ENCODE measurements at regions not wholly inside any gene's neighbourhood (a gene's known extent, or its start where the extent isn't known, plus 50 kb on each side); places are given as distances from the start of the nearest gene placed in this dataset.
"Not testable (repeated sequence)": the region's sequence is repeated elsewhere in the genome, so short reads cannot be mapped to it uniquely, and the experiment has no call there.

DNA sequence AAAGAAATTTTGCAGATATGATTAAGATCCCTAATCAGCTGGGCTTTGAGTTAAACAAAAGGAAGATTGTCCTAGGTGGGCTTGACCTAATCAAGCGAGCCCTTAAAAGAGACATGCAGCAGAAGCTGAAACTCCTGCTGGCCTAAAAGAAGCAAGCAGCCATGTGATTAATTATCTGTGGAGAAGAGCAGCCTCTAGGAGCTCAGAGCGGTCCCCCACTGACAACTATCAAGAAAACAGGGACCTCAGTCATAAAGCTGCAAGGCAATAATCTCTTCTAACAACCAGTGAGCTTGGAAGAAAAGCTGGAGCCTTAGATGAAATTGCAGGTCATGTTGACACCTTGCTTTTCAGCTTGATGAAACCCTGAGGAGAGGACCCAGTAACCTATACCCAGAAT is 288.9 kb upstream of the CLEC14A start:
- TF ChIP-seq, protein P1, sequence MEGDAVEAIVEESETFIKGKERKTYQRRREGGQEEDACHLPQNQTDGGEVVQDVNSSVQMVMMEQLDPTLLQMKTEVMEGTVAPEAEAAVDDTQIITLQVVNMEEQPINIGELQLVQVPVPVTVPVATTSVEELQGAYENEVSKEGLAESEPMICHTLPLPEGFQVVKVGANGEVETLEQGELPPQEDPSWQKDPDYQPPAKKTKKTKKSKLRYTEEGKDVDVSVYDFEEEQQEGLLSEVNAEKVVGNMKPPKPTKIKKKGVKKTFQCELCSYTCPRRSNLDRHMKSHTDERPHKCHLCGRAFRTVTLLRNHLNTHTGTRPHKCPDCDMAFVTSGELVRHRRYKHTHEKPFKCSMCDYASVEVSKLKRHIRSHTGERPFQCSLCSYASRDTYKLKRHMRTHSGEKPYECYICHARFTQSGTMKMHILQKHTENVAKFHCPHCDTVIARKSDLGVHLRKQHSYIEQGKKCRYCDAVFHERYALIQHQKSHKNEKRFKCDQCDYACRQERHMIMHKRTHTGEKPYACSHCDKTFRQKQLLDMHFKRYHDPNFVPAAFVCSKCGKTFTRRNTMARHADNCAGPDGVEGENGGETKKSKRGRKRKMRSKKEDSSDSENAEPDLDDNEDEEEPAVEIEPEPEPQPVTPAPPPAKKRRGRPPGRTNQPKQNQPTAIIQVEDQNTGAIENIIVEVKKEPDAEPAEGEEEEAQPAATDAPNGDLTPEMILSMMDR (IDR thresholded peaks at IDR 0.05; ENCODE audit: low read depth, low read length, missing control alignments), result no peak
- in situ Hi-C loops (cut with HindIII; ENCODE audit: low sequenced_read_pairs), result no loop called here
- no peak overlapping the region for H3K4me3 ChIP-seq (ENCODE audit: low read depth, low read length)
- no peak for DNase-seq (ENCODE audit: low read depth)

- H3K4me3 ChIP-seq (ENCODE audit: low read depth, low read length); DNase-seq (ENCODE audit: low read depth); in situ Hi-C loops (cut with HindIII; ENCODE audit: low sequenced_read_pairs): not testable (repeated sequence)
Observed at GRCh38 chr14:38543851-38544250, 288.0 kb upstream of the CLEC14A start.

- H3K4me3 ChIP-seq (ENCODE audit: low read depth, low read length); DNase-seq (ENCODE audit: low read depth); in situ Hi-C loops (cut with HindIII; ENCODE audit: low sequenced_read_pairs): not testable (repeated sequence)
Observed at GRCh38 chr14:38538053-38538452, 282.2 kb upstream of the CLEC14A start.

- in situ Hi-C loops (cut with HindIII; ENCODE audit: low sequenced_read_pairs), result no loop called here
- DNase-seq (ENCODE audit: low read depth), result no peak
- TF ChIP-seq, protein P1 (IDR thresholded peaks at IDR 0.05; ENCODE audit: low read depth, low read length, missing control alignments), result no peak
- H3K4me3 ChIP-seq (ENCODE audit: low read depth, low read length), result no peak overlapping the region
Observed at GRCh38 chr14:38536376-38537038, 280.6 kb upstream of the CLEC14A start.

DNA sequence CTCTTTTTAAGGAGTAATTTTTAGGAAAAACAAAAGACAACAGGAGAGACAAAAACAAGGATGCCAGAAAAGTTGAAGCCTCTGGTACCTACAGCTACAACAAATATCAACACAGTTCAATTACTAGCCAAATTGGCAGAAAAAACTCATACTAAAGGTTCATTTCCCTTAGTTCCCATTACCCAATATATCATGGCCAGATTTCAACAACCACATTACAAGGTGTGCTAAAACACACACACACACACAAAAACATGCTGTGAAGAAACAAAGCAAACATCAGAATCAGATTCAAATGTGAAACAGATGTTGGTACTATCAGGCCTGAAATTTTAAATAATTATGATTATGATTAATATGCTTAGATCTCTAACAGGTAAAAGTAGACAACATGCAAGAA is 272.7 kb upstream of the CLEC14A start:
- TF ChIP-seq, protein P1 (IDR thresholded peaks at IDR 0.05; ENCODE audit: low read depth, low read length, missing control alignments), result no peak
- H3K4me3 ChIP-seq (ENCODE audit: low read depth, low read length), result no peak overlapping the region
- no peak for DNase-seq (ENCODE audit: low read depth)
- in situ Hi-C loops (cut with HindIII; ENCODE audit: low sequenced_read_pairs), result no loop called here

DNA sequence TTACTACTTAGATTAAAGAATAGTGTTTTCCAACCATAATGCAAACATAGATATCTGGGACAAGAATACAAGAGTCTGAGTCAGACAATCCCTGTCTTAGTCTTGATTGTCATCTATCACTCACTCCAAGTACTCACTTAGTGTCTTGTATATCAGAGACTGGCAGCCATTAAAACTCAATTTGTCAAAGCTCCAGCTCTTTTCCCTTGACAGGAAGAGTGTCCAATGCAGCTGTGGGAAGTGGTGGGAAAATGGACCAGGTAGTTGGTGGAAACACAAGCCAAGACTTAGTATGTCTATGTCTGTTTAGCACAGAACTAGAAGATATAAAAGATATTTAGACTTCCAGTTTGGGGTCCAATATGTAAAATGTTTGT is 271.6 kb upstream of the CLEC14A start:
- TF ChIP-seq, protein P1 (IDR thresholded peaks at IDR 0.05; ENCODE audit: low read depth, low read length, missing control alignments), result no peak
- DNase-seq (ENCODE audit: low read depth), result no peak
- in situ Hi-C loops (cut with HindIII; ENCODE audit: low sequenced_read_pairs), result no loop called here
- H3K4me3 ChIP-seq (ENCODE audit: low read depth, low read length), result no peak overlapping the region

GRCh38 chr14:38526826-38527501 is 271.1 kb upstream of the CLEC14A start:
- H3K4me3 ChIP-seq (ENCODE audit: low read depth, low read length), result no peak overlapping the region
- no peak for DNase-seq (ENCODE audit: low read depth)
- TF ChIP-seq, protein P1 (IDR thresholded peaks at IDR 0.05; ENCODE audit: low read depth, low read length, missing control alignments), result no peak
- in situ Hi-C loops (cut with HindIII; ENCODE audit: low sequenced_read_pairs), result no loop called here

Measured in astrocyte of the cerebellum (primary cell).